ENCODE measurements at regions not wholly inside any gene's neighbourhood (a gene's known extent, or its start where the extent isn't known, plus 50 kb on each side); places are given as distances from the start of the nearest gene placed in this dataset.

DNA sequence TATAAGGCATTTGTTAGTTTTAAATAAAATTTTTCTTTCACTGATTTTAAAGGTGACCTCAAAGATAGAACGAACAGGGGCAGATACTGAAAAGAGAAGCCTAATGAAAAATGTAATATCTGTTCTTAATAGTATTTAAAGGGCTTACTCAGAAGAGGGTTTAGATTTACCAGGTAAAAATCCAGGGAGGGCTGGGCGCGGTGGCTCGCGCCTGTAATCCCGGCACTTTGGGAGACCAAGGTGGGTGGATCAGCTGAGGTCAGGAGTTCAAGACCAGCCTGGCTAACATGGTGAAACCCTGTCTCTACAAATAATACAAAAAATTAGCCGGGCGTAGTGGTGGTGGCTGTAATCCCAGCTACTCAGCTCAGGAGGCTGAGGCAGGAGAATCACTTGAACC is 108.3 kb upstream of the CNTNAP2 start:
- TF ChIP-seq SP1 (IDR thresholded peaks at IDR 0.05): no peak
- no peak for TF ChIP-seq ZNF384 (IDR thresholded peaks at IDR 0.05)
